ENCODE measurements at regions not wholly inside any gene's neighbourhood (a gene's known extent, or its start where the extent isn't known, plus 50 kb on each side); places are given as distances from the start of the nearest gene placed in this dataset.

DNA sequence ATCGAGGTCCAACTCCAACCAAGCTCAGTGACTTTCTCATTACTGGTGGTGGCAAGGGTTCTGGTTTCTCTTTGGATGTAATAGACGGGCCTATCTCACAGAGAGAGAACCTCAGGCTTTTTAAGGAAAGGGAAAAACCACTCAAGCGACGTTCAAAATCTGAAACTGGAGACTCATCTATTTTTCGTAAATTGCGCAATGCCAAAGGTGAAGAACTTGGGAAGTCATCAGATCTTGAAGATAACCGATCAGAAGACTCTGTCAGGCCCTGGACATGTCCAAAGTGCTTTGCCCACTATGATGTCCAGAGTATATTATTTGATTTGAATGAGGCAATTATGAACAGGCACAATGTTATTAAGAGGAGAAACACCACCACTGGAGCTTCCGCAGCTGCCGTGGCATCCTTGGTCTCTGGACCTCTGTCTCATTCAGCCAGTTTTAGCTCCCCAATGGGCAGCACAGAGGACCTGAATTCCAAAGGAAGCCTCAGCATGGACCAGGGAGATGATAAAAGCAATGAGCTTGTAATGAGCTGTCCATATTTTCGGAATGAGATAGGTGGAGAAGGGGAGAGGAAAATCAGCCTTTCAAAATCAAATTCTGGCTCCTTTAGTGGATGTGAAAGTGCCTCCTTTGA lies 343.5 kb upstream of the RGS6 start:
- Histone ChIP-seq H3K27ac (ENCODE audit: low read depth, low read length) (no peak overlapping the region), H3K4me1 (ENCODE audit: control insufficient read depth, insufficient read depth, low read length) (peaks cover 2% of the 10 kb centered on the region), H3K4me3 (ENCODE audit: low read length) (no peak overlapping the region), H3K36me3 (ENCODE audit: control insufficient read depth, insufficient read depth, low read length) (no peaks in the 10 kb centered on the region), H3K9ac (ENCODE audit: low read length) (no peak overlapping the region), H3K27me3 (ENCODE audit: control insufficient read depth, insufficient read depth, low read length) (no peaks in the 10 kb centered on the region)

DNA sequence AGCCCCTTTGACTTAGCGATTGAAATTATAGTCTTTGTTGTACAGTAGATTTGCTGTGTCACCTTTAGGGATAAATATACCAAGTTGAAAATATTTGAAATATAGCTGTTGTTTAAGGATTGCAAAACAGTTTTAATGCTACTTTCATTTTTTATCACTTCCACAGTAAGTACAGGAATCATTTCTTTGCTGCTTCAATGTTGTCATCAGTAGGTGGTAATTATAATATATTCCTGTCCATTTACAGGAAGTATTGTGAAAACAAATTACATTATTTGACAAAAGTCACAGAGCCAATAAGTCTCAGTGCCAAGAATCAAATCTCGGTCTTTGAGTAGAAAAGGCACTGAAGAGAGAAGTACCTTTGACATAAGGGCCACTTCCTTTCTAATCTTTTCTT lies 342.6 kb upstream of the RGS6 start:
- H3K4me1 ChIP-seq (ENCODE audit: control insufficient read depth, insufficient read depth, low read length): peaks cover 2% of the 10 kb centered on the region
- no peak overlapping the region for H3K27ac ChIP-seq (ENCODE audit: low read depth, low read length)
- no peak overlapping the region for H3K4me3 ChIP-seq (ENCODE audit: low read length)
- no peaks in the 10 kb centered on the region for H3K36me3 ChIP-seq (ENCODE audit: control insufficient read depth, insufficient read depth, low read length)
- H3K27me3 ChIP-seq (ENCODE audit: control insufficient read depth, insufficient read depth, low read length): no peaks in the 10 kb centered on the region
- no peak overlapping the region for H3K9ac ChIP-seq (ENCODE audit: low read length)

DNA sequence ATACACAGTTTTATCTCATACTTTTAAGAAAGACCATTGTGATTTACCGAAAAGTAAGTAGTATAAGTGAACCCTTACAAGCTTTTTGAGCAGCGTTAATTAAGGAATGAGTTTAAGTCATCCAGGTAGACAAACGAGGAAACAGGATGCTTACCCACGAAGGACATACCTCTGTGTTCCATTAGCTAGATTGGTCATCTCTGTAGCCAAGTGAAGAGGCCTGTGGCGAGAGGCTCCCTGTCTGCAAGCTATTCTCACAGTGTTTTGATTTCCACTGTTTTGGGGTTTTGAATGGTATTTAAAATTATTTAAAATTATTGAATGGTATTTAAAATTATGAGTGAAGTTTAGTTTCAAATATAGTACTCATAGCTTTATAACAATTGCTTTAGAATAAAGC lies 342.1 kb upstream of the RGS6 start:
- Histone ChIP-seq H3K9ac (ENCODE audit: low read length) (no peak overlapping the region), H3K36me3 (ENCODE audit: control insufficient read depth, insufficient read depth, low read length) (no peaks in the 10 kb centered on the region), H3K27ac (ENCODE audit: low read depth, low read length) (no peak overlapping the region), H3K4me3 (ENCODE audit: low read length) (no peak overlapping the region), H3K4me1 (ENCODE audit: control insufficient read depth, insufficient read depth, low read length) (peaks cover 2% of the 10 kb centered on the region), H3K27me3 (ENCODE audit: control insufficient read depth, insufficient read depth, low read length) (no peaks in the 10 kb centered on the region)

DNA sequence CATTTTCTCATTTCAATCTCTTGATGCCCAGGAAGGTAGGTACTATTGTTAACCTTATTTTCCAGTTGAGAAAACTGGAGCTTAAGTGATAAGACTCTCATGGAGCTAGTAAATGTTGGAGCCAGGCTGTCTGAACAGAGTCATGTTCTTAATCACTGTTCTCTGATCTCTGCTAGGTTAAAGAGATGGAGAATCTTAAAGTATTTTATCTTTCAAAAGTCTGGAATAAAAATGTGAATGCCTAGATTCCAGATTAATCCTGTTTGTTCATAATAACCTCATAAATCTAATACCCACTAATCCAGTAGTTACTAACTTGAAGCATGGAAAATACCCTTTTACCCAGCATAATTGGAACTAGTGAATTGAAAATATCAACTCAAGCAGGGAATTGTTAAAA lies 341.0 kb upstream of the RGS6 start:
- Histone ChIP-seq H3K27me3 (ENCODE audit: control insufficient read depth, insufficient read depth, low read length) (no peaks in the 10 kb centered on the region), H3K4me3 (ENCODE audit: low read length) (no peak overlapping the region), H3K4me1 (ENCODE audit: control insufficient read depth, insufficient read depth, low read length) (peaks cover 2% of the 10 kb centered on the region), H3K36me3 (ENCODE audit: control insufficient read depth, insufficient read depth, low read length) (no peaks in the 10 kb centered on the region), H3K9ac (ENCODE audit: low read length) (no peak overlapping the region), H3K27ac (ENCODE audit: low read depth, low read length) (no peak overlapping the region)

DNA sequence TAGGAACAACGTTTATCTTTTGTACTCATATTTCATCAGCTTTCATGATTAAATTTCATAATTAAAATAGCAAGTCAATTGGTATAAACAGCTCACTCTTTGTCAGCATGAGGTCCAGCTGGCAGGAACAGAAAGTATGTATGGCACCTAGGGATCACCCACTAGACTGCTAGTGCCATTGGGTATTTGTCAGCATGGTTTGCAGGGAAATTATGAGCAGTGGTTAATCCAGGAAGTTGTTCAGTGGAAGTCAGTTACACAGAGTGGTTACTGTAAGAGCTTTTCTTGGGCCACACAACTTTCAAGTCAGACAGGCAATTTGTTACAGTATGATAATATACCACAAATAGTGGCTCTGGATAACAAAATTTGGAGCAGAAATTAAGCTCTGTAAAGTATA lies 340.3 kb upstream of the RGS6 start:
- no peaks in the 10 kb centered on the region for H3K36me3 ChIP-seq (ENCODE audit: control insufficient read depth, insufficient read depth, low read length)
- no peak overlapping the region for H3K4me3 ChIP-seq (ENCODE audit: low read length)
- no peak overlapping the region for H3K27ac ChIP-seq (ENCODE audit: low read depth, low read length)
- no peak overlapping the region for H3K9ac ChIP-seq (ENCODE audit: low read length)
- H3K27me3 ChIP-seq (ENCODE audit: control insufficient read depth, insufficient read depth, low read length): no peaks in the 10 kb centered on the region
- no peaks in the 10 kb centered on the region for H3K4me1 ChIP-seq (ENCODE audit: control insufficient read depth, insufficient read depth, low read length)

DNA sequence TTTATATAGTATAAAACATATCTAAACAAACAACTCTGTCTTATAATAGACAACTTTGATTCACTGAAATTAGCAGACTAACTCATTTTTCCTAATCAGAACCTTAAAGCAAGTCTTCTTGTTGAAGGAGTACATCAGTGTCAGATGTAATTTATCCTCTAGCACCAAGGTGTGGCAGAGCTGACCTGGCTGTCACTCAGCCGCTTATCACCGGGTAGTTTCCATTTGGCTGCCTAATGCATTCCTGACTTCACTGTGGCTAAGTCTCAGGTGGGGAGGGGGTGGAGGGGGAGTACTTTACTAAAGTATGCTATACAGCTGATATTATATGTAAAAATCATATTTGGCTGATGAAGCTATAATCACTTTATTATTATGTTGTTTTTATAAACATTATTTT lies 339.9 kb upstream of the RGS6 start:
- Histone ChIP-seq H3K9ac (ENCODE audit: low read length) (no peak overlapping the region), H3K36me3 (ENCODE audit: control insufficient read depth, insufficient read depth, low read length) (no peaks in the 10 kb centered on the region), H3K27ac (ENCODE audit: low read depth, low read length) (no peak overlapping the region), H3K27me3 (ENCODE audit: control insufficient read depth, insufficient read depth, low read length) (no peaks in the 10 kb centered on the region), H3K4me3 (ENCODE audit: low read length) (no peak overlapping the region), H3K4me1 (ENCODE audit: control insufficient read depth, insufficient read depth, low read length) (no peaks in the 10 kb centered on the region)

DNA sequence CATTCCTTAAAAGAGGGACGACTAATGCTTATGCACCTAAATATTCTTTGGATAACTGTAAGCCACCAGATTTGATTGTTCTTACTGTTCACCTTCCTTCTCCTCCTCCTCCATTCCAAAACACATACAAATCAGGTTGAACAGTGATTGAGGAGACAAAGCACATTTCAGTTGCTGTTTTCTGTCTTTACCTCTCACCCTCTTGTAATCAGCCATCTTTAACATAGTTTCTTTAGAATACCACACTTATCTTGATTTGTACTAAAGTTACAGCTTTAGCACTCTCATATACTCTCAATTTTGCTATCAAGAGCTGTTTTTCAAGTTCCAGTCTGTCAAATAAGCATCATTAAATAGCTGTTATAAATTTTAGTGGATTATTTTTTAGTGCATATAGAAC lies 338.3 kb upstream of the RGS6 start:
- Histone ChIP-seq H3K27me3 (ENCODE audit: control insufficient read depth, insufficient read depth, low read length) (no peaks in the 10 kb centered on the region), H3K27ac (ENCODE audit: low read depth, low read length) (no peak overlapping the region), H3K36me3 (ENCODE audit: control insufficient read depth, insufficient read depth, low read length) (peaks cover 3% of the 10 kb centered on the region)

DNA sequence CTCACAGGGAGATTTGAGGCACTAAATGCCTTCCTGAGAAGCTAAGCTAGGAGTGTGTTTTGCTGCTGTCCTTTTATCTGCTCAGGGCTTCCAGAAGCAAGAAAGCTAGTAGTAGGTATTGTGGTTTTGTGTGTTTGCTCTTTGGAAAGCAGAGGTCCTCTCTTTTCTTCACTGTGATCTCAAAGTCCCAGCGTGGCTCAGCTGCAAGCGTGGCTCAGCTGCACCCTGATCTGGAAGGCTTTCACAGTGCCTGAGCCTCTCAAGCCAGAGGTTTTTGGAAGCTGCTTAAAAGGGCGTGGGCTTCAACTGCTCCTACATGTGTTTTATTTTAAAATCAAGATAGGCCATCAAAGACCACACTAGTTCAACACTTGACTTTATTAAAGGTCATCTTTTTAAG lies 337.4 kb upstream of the RGS6 start:
- H3K9ac ChIP-seq (ENCODE audit: low read length): no peak overlapping the region
- H3K4me3 ChIP-seq (ENCODE audit: low read length): no peak overlapping the region
- no peaks in the 10 kb centered on the region for H3K4me1 ChIP-seq (ENCODE audit: control insufficient read depth, insufficient read depth, low read length)
- H3K27me3 ChIP-seq (ENCODE audit: control insufficient read depth, insufficient read depth, low read length): no peaks in the 10 kb centered on the region
- no peak overlapping the region for H3K27ac ChIP-seq (ENCODE audit: low read depth, low read length)
- peaks cover 3% of the 10 kb centered on the region for H3K36me3 ChIP-seq (ENCODE audit: control insufficient read depth, insufficient read depth, low read length)

More for the DNA sequence above, 338.3 kb upstream of the RGS6 start:
- Histone ChIP-seq H3K4me1 (ENCODE audit: control insufficient read depth, insufficient read depth, low read length) (no peaks in the 10 kb centered on the region), H3K9ac (ENCODE audit: low read length) (no peak overlapping the region), H3K4me3 (ENCODE audit: low read length) (no peak overlapping the region)

DNA sequence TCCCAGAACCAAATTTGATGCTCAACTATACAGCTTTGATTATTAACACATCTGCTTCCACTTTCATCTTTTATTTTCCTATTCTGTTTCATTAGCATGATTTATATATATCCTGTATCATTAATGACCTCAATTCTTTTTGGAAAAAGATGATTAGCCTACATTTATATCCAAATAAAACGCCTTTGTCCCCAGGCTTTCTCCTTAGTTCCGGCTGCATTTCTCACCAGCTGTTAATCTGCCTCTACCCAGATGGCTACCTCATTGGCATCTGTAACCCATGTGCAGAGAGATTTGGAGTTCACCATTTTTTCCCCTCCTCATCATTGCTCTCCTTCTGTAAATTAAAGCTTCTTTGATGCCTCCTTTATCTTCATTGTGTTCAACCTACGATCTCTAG lies 336.8 kb upstream of the RGS6 start:
- no peaks in the 10 kb centered on the region for H3K4me1 ChIP-seq (ENCODE audit: control insufficient read depth, insufficient read depth, low read length)
- H3K27me3 ChIP-seq (ENCODE audit: control insufficient read depth, insufficient read depth, low read length): no peaks in the 10 kb centered on the region
- no peak overlapping the region for H3K4me3 ChIP-seq (ENCODE audit: low read length)
- H3K27ac ChIP-seq (ENCODE audit: low read depth, low read length): no peak overlapping the region
- peaks cover 3% of the 10 kb centered on the region for H3K36me3 ChIP-seq (ENCODE audit: control insufficient read depth, insufficient read depth, low read length)
- H3K9ac ChIP-seq (ENCODE audit: low read length): no peak overlapping the region

DNA sequence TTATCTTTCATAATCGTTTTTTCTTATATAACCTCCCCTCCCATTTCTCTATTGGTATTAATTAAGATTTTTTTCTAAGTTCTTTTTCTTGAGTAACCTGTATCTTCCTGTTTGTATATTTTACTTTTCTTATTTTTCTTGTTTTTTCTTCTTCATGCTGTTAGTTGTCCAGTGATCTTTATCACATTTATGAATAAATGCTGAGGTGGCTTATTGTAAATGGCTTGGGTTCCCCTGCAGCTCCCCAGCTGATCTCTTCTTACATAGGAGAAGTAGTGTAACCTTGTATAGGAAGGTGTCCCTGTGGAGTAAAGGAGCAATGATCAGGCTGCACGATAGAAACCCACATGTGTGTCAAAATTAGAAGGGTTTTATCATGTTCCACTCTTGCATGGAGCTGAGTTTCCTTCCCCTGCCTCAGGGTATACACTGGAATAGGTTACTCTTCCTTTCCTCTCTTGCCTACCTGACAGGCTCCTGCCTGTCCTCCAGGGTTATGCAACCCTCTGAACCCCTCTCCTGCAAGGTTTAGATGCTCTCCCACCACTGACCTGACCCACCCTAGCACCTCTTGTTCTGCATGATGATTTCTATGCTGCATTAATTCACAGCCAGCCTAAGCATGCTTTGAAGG lies 334.8 kb upstream of the RGS6 start:
- Histone ChIP-seq H3K36me3 (ENCODE audit: control insufficient read depth, insufficient read depth, low read length) (peaks cover 3% of the 10 kb centered on the region), H3K4me1 (ENCODE audit: control insufficient read depth, insufficient read depth, low read length) (no peaks in the 10 kb centered on the region), H3K4me3 (ENCODE audit: low read length) (no peak overlapping the region), H3K27me3 (ENCODE audit: control insufficient read depth, insufficient read depth, low read length) (no peaks in the 10 kb centered on the region), H3K27ac (ENCODE audit: low read depth, low read length) (no peak overlapping the region), H3K9ac (ENCODE audit: low read length) (no peak overlapping the region)

DNA sequence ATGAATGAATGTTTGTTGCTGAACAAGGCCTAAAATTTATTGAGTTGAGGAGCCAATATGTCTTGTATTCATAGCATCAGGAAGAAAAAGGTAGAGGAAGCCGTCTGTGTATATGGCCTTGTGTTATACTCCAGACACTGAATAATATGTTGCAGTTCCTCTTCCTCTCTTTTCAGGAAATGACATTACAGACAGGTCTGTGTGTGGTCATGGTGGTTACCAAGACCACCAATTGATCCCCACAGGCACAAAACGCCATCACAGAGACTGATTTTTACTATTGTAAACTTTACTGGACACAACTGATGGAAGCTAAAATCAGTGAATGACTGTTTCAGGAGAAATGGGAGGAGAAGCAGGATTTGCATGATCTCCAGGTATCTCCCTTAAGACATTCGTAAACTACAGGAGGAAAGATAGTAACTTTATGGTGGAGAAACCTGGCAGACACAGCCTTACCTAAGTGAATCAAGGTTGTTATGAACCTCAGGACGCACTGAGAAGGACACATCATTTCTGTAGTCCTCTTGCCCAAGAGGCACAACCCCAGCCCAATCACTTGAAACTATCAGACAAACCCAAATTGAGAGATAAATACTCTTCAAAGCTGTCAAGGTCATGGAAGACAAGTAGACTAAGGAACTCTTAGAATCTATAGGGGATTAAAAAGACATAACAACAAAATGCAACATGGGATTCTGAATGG lies 334.1 kb upstream of the RGS6 start:
- H3K36me3 ChIP-seq (ENCODE audit: control insufficient read depth, insufficient read depth, low read length): peaks cover 3% of the 10 kb centered on the region
- no peak overlapping the region for H3K27ac ChIP-seq (ENCODE audit: low read depth, low read length)
- H3K9ac ChIP-seq (ENCODE audit: low read length): no peak overlapping the region
- H3K4me3 ChIP-seq (ENCODE audit: low read length): no peak overlapping the region
- no peaks in the 10 kb centered on the region for H3K27me3 ChIP-seq (ENCODE audit: control insufficient read depth, insufficient read depth, low read length)
- no peaks in the 10 kb centered on the region for H3K4me1 ChIP-seq (ENCODE audit: control insufficient read depth, insufficient read depth, low read length)

DNA sequence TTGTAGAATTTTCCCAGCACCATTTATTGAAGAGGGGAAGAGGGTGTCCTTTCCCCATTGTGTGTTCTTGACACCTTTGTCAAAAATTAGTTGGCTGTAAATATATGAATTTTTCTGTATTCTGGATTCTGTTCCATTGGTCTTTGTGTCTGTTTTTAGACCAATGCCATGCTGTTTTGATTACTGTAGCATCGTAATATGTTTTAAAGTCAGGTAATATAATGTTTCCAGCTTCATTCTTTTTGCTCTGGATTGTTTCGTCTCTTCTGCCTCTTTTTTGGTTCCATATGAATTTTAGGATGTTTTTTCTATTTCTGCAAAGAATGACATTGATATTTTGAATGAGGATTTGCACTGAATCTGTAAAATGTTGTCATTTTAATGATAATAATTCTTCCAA lies 331.9 kb upstream of the RGS6 start:
- Histone ChIP-seq H3K4me3 (ENCODE audit: low read length) (no peak overlapping the region), H3K36me3 (ENCODE audit: control insufficient read depth, insufficient read depth, low read length) (peaks cover 3% of the 10 kb centered on the region), H3K27ac (ENCODE audit: low read depth, low read length) (no peak overlapping the region), H3K9ac (ENCODE audit: low read length) (no peak overlapping the region), H3K4me1 (ENCODE audit: control insufficient read depth, insufficient read depth, low read length) (no peaks in the 10 kb centered on the region), H3K27me3 (ENCODE audit: control insufficient read depth, insufficient read depth, low read length) (no peaks in the 10 kb centered on the region)

DNA sequence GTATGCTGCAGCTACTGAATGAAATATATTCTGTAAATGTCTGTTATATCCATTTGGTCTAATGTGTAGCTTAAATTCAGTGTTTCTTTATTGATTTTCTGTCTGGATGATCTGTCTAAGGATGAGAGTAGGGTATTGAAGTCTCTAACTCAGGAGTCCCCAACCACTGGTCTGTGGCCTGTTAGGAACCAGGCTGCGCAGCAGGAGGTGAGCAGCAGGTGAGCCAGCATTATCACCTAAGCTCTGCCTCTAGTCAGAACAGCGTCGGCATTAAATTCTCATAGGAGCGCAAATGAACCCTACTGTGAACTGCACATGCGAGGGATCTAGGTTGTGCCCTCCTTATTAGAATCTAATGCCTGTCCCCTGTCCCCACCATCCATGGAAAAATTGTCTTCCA lies 329.7 kb upstream of the RGS6 start:
- Histone ChIP-seq H3K27me3 (ENCODE audit: control insufficient read depth, insufficient read depth, low read length) (no peaks in the 10 kb centered on the region), H3K36me3 (ENCODE audit: control insufficient read depth, insufficient read depth, low read length) (peaks cover 3% of the 10 kb centered on the region), H3K4me1 (ENCODE audit: control insufficient read depth, insufficient read depth, low read length) (no peaks in the 10 kb centered on the region), H3K9ac (ENCODE audit: low read length) (no peak overlapping the region), H3K27ac (ENCODE audit: low read depth, low read length) (no peak overlapping the region), H3K4me3 (ENCODE audit: low read length) (no peak overlapping the region)

All from rectal smooth muscle tissue (tissue), 1 donor.